KBM-7 (cell line): ENCODE measurements at regions not wholly inside any gene's neighbourhood (a gene's known extent, or its start where the extent isn't known, plus 50 kb on each side); places are given as distances from the start of the nearest gene placed in this dataset.

ENCODE experiments used
- DNase-seq: peaks from one replicate; pipeline ENCODE4 v3.0.0-alpha.2; 2015
- in situ Hi-C: fragments of 300-500 bp; cut with MboI; formaldehyde crosslinking; loops from 2 replicates; pipeline ENCODE4 v1.14.3; 2020; ENCODE audit warnings: low sequenced_read_pairs, low pct_unique_long_range_greater_than_20kb, mixed read lengths

DNA sequence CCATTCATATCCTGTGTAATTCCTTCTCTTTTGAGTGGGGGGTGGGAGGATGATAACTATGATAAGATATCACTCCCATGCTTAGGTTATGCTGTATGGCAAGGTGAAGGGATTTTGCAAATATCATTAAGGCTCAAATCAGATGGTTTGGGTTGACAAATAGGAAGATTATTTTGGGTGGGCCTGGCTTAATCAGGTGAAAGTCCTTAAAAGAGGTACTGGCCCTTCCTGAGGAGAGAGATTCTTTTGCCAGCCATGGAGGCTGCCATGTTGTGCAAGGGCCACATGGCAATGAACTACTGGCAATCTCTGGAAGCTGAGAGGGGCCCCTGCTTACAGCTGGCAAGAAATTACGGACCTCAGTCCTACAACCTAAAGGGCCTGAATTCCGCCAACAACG is 174.6 kb upstream of the FOXD3 start:
- no peak for DNase-seq
- in situ Hi-C loops, result no loop called here

DNA sequence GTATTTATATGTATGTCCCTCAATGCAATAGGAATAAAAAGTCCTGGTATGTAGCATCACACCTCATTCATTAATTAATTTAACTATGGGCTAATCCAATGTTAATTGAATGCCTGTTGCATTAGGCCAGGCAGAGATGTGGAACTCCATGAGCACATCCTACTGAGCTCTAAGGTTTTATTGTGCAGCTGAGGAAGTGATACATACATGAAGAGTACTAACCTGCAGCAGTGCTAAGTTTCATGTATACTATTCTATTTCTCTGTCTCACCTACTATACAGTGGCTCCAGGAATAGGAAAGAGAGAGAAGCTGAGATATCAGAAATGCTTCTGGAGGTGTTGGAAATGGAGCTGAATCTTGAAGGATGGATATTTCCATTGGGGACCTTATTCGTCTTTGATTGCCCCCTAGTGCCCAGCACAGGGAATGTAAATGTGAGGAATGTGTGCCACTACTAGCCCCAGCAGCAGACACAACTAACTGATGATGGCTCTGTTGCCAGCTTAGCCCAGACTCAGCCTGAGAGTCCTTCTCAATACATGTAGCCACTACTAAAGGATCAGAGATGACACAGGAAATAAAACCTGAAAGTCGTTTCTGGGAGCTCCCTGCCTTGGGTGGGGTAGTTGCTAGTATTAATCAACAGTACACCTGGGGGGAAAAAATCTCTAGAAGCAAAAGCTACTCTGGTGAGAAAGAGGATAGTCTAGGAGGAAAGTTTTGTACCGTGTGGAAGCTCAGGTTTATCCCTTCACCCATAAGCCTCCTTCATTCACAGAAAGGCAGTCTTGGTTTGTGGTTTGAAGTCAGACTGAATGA is 173.3 kb upstream of the FOXD3 start:
- in situ Hi-C loops, result no loop called here
- peak; percentile 46 for DNase-seq

DNA sequence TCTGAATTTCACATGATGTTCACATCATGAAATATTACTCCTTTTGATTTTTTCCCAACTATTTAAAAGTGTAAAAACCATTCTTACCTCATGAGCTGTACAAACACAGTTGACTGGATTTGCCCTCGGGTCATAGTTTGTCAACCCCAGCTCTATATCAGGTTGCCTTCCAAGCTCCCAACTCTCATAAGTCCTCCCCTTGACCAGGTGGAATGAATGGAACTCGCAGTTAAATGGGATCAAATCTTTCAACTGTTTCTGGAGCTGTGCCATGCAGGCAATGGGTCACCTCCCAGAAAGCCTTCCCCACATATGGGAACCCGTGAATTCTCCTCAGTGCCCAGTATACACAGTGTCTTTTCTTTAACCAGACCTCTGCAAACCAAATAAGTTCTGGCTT is 169.8 kb upstream of the FOXD3 start:
- DNase-seq, result no peak
- in situ Hi-C loops, result no loop called here

DNA sequence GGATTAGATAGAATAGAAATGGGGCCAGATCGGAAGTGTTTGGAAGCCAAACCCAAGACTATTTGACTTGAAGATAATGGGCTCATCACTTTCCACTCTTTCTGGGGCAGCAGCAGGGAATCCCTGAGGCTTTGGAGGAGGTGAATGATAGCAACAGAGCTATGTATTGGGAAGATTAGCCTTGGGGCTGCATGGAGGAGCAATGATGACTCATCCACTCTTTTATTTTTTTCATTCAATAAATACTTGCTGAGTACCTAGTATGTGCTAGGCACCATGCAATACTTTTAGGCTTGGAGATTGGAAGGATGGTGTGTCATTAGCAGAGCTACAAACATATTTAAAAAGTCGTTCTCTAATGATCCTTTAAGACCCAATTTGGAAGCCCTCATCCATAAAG is 166.9 kb upstream of the FOXD3 start:
- in situ Hi-C loops, result no loop called here
- DNase-seq, result no peak

DNA sequence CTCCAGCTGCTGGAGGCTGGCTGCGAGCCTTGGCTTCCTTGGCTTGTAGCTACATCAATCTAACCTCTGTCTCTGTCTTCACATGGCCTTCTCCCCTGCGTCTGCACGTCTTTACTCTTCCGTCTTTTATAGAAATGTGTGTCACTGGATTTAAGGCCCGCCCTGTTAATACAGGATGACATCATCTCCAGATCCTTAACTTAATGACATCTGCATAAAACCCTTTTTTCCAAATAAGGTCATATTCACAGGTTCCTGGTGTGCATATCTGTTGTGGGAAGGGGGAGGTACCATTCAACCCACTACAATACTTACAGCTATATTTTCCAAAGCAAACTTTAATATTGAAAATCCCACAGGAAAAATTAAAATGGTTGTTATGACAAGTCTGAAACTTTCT is 165.3 kb upstream of the FOXD3 start:
- no peak for DNase-seq
- in situ Hi-C loops, result no loop called here

DNA sequence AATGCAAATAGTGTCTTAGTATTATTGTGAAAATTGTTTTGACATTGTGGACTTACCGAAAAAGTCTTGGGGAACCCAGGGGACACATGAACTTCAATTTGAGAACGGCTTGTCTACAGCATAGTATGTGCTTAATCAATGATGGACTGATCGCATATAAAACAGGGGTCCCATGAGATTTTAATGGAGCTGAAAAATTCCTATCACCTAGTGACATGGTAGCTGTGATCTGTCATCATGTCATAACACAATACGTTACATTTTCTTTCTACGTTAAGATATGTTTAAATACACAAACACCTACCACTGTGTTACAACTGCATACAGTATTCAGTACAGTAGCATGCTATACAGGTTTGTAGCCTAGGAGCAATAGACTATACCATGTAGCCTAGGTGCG is 153.3 kb upstream of the FOXD3 start:
- in situ Hi-C loops, result no loop called here
- no peak for DNase-seq

DNA sequence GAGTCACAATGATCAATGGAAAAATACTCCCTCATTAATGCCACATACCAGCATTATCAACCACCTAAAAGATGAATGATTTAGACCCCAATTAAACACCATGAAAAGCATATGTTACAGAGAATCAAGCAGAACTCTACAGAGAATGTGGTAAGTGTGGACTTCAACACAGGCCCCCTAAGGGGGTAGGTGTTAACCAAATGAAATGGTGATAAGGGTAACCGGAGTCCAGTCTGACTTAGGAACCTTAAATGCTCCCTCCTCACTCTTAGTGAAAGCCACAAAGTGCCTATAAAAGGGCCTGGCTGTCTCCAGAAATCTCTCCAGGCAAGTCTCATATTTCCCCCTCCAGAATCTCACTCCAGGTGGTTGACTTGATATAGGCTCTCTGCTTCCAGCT is 149.2 kb upstream of the FOXD3 start:
- in situ Hi-C loops, result no loop called here
- no peak for DNase-seq

DNA sequence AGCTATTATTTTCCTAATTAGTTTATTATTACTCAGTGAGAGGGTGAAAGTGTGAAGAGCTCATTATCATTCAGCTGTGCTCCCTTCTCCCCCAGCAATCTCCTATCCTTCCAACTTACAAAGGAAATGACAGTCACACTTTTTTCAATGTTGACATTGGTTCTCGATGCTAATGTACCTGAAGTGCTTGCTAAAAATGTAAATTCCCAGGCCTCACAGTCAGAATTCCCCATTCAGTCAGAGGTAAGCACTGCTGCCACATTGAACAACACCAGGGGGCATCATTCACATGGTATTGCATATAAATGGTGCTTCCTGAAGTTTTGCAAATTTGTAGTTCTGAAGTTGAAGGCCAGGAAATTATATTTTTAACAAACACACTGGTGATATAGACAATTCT is 132.7 kb upstream of the FOXD3 start:
- DNase-seq, result no peak
- in situ Hi-C loops, result no loop called here

DNA sequence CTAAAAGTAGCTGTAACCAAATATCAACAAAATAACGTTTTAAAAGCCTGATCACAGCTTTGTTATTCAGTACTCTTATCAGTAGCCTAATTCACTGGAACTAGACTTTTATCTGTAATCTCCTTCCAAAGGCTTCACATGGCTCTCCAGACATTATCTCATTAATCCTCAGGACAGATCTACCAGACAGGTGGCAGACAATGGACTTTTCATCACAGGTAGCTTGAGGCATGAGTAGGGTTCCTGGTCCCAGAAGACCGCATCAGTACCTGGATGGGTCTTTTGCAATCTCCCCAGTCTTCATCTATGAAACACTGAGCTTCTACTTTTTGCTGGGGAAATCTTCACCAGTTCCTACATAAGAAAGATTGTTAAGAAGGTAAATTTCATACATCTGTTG is 132.2 kb upstream of the FOXD3 start:
- in situ Hi-C loops, result no loop called here
- no peak for DNase-seq

DNA sequence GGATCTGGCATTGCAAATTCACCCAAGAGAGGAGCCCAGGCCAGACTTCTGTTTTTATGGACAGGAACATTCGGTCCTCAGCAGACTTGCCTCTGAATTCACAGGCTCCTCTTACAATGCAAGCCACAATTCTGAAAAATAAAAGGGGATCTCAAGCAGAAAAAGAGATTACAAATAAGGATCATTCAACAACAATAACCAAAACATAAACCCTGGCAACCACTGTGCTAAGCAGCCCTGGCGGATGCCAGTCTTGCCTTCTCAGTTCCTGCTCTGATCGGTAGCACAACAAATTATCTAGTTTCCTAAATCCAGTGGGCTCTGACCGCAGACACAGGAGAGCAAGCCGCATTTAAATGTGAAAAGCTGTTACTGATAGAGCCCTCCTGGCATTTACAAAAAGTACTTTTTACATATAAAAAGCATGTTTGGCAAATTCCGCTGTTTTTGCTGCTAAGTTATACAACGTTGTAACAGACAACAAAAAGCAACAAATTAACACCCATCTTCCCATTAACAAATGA is 123.4 kb upstream of the FOXD3 start:
- DNase-seq, result no peak
- in situ Hi-C loops, result no loop called here

DNA sequence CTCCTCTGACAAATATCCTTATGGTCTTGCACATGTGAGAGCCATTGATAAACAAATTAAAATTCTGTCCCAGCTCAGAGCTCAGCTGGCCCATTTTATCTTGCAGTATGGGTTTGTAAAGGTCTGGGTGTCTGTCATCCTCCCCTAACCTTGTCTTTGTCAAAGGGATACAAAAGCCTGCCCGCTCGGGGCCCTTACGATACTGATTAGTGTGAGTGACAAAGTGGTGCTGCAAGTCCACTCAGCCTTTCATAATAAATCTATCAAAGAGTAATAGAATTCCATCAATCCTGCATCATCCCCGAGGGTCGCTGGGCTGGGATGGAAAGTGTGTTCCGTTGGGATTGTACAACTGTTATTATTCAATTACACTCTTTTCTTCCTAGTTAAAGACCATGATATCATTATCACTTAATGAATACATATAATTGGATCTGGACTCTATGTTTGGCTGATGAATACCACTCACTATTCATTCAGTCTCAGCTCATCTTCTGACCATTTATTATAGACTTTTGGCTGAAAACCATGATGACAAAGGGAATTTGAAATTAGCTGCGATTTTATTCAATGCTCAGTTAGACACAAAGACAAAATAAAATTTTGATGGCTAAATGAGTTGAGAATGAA is 122.5 kb upstream of the FOXD3 start:
- DNase-seq, result no peak
- in situ Hi-C loops, result no loop called here

DNA sequence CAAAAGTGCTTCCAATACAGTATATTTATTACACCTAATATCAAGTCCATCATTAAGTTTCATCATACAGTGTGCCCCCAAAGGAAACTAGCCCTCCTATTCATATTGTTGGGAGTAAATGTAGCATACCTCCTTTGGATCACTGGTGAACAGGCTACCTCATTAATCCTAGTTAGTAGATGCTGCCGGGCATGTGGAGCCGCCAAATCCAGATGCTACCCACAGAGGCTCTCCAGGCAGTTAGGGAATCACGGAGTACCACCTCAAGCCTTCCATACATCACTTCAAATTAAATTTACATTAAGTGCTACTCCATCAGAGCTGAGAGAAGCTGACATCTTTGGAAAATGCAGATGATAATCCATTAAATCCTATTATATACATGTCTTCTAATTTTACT is 121.7 kb upstream of the FOXD3 start:
- in situ Hi-C loops, result no loop called here
- no peak for DNase-seq

DNA sequence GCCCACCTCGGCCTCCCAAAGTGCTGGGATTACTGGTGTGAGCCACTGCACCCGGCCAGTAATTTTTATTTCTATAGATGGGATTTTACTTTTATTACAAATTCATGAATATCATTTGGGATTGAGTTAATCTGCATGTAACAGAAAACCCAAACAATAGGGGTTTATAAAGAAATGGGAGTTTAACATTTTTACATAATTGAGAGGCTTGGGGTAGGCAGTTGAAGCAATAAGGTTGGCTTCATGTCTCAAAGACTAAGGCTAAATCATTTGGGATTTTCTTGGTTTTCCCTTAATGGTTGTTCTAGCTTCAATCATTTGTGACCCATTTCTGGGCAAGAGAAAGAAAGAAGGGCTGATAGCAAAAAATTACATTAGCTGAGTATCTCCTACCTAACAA is 118.7 kb upstream of the FOXD3 start:
- in situ Hi-C loops, result no loop called here

DNA sequence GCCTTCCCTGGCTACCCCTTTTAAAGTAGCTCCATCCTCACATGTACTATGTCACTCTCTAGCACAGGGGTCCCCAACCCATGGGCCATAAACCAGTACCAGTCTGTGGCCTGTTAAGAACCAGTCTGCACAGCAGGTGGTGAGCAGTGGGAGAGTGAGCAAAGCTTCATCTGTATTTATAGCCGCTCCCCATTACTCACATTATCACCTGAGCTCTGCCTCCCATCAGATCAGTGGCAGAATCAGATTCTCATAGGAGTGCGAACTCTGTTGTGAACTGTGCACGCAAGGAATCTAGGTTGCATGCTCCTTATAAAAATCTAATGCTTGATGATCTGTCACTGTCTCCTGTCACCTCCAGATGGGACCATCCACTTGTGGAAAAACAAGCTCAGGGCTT is 116.6 kb upstream of the FOXD3 start:
- DNase-seq, result no peak
- in situ Hi-C loops, result no loop called here

More for the DNA sequence above, 118.7 kb upstream of the FOXD3 start:
- DNase-seq, result no peak

DNA sequence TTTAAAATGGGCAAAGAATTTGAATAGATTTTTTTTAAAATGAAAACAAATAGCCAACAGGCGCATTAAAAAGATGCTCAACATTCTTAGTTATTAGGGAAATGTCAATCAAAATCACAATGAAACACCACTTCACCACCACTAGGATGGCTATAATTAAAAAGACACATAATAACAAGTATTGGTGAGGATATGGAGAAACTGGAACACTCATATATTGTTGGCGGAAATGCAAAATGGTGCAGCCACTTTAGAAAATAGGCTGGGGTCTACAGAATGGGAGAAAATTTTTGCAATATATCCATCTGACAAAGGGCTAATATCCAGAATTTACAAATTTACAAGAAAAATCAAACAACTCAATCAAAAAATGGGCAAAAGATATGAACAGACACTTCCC is 107.8 kb upstream of the FOXD3 start:
- no peak for DNase-seq
- in situ Hi-C loops, result no loop called here

DNA sequence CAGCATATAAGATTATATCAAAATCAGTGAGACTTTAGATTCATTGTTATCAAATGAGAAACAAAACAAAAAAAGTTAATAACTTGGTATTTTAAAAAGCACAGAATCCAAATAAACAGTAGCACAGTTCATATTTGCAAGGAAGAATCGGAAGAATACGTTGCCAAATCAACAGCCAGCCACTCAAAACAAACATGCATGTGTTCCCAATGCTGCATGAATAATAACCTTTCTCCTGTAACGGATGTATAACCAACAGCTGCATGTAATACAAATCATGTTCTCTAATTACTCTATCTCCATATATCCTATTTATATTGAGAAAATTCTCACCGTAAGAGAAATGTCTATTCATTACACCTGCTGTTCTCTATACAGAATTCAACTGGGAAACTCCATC is 98.9 kb upstream of the FOXD3 start:
- in situ Hi-C loops, result no loop called here
- DNase-seq, result no peak

DNA sequence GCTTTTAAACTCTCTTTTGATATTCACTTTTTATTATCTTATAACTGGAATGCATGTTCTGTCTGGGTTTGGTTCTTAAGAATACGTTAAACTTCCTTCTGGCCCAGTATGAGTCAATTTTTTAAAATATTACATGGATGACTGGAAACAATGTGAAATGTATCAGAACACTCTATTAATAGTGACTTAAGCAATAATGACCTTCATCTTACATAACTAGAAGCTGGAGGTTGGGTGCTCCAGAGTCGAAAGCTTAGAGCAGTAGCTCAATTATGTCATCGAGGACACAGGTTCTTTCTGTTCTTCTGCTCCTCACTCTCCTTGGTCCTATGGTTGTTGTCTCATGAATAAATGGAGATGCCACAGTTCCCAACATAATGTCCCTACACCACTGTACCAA is 91.6 kb upstream of the FOXD3 start:
- in situ Hi-C loops, result no loop called here
- DNase-seq, result no peak

DNA sequence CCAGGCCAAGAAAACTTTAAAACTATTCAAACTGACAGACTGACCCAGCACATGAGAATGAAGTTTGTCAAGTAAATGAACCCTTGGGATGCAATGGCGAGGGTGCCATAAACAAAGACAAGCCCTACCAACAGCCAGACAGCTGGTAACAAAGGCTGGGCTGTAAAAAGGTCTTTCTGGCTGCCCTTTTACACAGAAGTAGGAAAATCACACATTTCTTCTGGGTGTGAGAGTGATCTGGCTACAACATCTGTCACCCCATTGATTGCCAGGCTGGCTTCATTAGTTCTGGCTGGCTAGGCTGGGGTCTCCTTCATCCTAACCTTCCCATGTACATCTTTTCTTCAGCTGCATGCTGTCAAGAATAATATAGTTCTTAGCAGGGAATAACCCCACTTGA is 83.6 kb upstream of the FOXD3 start:
- no peak for DNase-seq
- in situ Hi-C loops, result no loop called here

DNA sequence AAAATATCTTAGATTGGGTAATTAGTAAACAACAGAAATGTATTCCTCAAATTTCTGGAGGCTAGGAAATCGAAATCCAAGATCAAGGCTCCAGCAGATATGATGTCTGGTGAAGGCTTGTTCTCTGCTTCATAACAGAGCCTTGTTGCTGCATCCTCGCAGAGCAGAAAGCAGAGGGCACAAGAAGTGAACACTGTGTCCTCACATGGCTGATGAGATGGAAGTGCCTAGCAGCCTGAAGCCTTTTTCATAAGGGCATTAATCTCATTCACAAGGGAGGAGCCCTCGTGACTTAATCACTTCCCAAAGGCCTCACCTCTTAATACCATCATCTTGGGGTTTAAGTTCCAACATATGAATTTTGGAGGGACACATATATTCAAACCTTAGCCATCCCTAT is 77.2 kb upstream of the FOXD3 start:
- in situ Hi-C loops, result no loop called here
- DNase-seq, result no peak

DNA sequence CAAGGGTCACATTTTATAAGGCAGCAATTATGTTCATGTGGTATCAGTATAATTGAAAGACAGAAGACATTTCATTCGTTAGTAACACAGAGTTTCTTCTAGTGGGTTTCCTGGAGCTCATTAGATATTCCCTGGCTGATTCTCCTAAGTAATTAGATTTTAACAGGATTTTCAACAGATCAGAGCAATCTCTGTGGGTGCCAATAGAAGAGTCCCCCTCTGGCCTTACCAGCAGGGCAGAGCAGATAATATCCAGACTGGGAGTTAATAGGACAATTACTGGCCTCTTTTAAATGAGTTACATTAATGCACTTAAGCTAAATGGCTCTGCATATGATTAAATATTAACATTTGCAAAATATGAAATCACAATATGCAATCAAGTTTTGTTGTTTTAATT is 74.2 kb upstream of the FOXD3 start:
- DNase-seq, result no peak
- in situ Hi-C loops, result no loop called here

DNA sequence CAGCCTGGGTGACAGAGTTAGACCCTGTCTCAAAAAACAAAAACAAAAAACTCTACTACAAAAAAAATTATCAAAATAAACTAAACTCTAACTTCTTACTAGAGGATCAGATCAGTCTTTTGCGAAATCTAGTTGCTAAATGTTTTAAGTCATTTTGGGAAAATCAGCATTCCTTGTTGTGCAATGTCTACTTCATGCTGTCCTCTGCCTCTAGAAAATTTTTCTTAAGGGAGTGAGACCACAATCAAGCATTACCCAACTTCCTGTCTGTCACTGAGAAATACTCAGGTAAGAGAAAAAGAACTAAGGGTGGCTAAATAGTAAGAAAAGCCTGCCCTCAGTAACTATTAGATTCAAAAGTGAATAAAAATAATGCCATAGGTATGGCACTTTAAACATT is 67.2 kb upstream of the FOXD3 start:
- peak; percentile 15 for DNase-seq
- in situ Hi-C loops, result no loop called here
